ENCODE measurements at regions not wholly inside any gene's neighbourhood (a gene's known extent, or its start where the extent isn't known, plus 50 kb on each side); places are given as distances from the start of the nearest gene placed in this dataset.

GRCh38 chr5:125032286-125032685 lies 285.8 kb upstream of the ZNF608 start:
- no peak for DNase-seq (ENCODE audit: low read depth, low spot score)
- H3K27ac ChIP-seq, result no peak overlapping the region

DNA sequence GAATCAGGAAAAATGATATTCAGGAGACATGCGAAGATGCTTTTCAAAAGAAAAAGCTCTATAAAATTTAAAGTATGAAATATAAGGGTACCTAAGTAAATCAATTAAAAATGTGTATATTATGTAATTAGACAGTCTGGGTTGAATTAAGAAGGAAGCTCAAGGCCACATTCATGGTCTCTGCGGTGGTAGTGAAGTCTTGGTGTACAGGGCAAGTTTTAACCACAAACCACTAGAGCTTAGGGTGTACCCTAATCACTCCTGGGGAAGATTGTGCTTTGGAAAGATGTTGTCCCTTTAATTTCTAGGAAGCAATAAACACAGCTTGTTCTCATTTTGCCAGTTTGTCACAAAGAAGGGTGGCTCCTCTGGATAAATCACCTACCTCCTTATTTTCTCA lies 287.2 kb upstream of the ZNF608 start:
- no peak for DNase-seq (ENCODE audit: low read depth, low spot score)
- H3K27ac ChIP-seq, result no peak overlapping the region

DNA sequence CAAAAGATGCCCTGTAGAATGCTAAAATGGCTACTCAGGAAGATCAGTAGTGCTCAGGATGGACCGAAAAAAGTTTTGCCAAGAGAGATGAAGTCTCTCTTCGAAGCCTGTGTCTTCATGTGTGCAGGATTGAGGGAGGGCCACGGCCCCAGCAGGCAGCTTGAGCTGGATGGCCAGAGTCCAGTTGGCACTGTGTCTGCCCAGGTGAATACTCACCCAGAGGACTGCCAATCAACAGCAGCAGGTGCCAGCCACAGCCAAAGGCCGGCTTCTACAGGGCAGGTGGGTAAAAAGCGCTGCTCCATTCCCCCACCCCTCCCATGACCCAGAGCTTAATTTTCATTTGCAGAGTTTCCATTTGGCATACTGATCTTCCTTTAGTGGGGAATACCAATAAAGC lies 287.9 kb upstream of the ZNF608 start:
- no peak overlapping the region for H3K27ac ChIP-seq
- no peak for DNase-seq (ENCODE audit: low read depth, low spot score)

DNA sequence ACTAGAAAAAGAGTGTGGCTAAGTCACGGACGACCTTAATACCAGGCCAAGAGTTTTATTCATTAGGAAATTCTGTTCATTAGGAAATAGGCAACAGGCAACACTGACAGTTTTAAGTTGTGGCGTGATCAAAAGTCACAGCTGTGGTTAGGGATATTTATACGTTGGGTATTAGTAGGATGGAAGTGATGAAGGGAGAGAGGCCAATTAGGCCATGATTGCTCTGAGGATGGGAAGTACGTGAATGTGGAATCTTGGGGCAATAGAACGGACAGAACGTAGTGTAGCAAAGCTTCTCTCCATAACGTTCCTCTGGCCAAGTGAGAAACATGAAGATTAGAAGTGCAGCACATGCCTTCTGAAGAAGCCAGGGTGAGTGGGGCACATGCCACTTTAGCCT lies 290.1 kb upstream of the ZNF608 start:
- DNase-seq (ENCODE audit: low read depth, low spot score), result no peak
- H3K27ac ChIP-seq, result no peak overlapping the region

GRCh38 chr5:125037020-125037419 lies 290.6 kb upstream of the ZNF608 start:
- DNase-seq (ENCODE audit: low read depth, low spot score), result no peak

GRCh38 chr5:125037530-125037929 lies 291.1 kb upstream of the ZNF608 start:
- H3K27ac ChIP-seq, result no peak overlapping the region
- DNase-seq (ENCODE audit: low read depth, low spot score), result no peak

More at GRCh38 chr5:125037020-125037419, 290.6 kb upstream of the ZNF608 start:
- H3K27ac ChIP-seq, result no peak overlapping the region

DNA sequence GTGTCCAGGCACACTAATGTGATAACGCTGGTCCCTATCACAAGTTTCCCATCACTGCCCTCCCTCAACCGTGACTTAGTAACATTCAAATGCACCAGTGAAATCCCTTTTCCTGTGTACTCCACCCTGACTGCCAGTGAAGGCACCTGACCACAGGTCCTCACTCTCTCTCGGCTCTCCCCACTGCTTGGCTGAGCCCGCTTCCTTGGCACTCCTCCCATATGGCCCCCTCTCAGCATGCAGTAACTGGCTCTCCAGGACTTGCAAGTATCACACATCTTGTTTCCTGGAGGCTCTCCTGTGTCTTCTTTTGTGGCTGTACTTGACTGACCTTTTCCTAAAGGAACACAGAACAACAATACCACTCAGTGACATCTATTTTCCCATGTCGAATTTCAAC lies 292.0 kb upstream of the ZNF608 start:
- no peak for DNase-seq (ENCODE audit: low read depth, low spot score)
- no peak overlapping the region for H3K27ac ChIP-seq

GRCh38 chr5:125041798-125042197 lies 295.4 kb upstream of the ZNF608 start:
- H3K27ac ChIP-seq, result no peak overlapping the region
- no peak for DNase-seq (ENCODE audit: low read depth, low spot score)

DNA sequence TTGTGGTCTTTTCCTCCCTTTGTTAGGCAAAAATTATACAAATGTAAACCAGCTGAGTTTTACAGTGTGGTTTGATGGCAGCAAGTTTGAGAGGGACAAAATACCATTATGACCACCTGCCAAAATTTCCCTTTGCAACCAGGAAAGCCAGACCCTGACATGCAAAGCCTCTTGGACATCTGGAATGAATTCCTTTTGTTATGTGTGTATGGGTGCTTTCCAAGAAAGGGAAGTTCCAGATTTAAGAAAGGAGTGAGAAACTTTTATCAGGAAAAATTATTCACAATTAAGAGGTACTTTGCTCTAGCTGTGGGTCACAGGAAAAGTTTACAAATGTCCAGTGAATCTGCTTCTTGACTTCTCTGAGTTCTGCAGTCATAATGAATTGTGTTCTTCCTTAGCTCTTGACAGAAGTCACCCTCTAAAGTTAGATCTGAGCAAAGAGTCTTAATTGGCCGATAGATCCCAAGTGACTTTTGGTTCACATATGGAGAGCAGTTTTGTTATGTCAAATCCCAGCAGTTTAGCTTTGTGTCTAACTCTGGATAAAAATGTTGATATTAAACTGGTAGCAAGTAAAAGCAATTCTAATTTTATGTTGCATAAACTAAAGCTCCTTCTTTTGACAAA lies 295.9 kb upstream of the ZNF608 start:
- DNase-seq (ENCODE audit: low read depth, low spot score), result no peak
- no peak overlapping the region for H3K27ac ChIP-seq

DNA sequence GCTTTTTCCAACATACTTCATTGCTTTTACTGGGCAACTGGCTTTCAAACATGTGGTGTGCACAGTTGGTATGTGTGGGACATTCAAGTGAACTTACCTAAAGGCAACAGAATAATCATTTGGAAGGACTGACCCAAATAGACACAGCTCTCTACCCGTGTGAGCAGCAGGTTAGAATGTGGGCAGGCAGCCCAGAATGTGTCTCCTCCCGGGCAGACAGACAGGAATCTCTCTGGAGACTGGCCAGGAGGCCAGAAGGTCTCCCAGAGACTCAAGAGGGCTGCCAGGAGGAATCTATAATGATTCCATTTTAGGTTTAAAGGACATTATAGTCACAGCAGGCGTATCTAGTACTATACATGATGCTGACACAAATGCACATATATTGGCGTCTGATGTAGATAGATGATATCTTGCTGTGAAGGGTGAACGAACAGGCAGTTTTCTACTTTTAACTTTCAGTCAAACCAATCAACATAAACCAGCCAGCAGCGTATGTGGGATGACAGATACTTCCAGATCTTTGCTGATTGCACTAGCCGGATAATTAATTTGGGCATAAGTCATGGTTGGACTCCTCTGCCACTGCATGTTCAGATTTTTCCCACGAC lies 297.4 kb upstream of the ZNF608 start:
- peak overlapping the region; percentile 45 for H3K27ac ChIP-seq
- no peak for DNase-seq (ENCODE audit: low read depth, low spot score)

DNA sequence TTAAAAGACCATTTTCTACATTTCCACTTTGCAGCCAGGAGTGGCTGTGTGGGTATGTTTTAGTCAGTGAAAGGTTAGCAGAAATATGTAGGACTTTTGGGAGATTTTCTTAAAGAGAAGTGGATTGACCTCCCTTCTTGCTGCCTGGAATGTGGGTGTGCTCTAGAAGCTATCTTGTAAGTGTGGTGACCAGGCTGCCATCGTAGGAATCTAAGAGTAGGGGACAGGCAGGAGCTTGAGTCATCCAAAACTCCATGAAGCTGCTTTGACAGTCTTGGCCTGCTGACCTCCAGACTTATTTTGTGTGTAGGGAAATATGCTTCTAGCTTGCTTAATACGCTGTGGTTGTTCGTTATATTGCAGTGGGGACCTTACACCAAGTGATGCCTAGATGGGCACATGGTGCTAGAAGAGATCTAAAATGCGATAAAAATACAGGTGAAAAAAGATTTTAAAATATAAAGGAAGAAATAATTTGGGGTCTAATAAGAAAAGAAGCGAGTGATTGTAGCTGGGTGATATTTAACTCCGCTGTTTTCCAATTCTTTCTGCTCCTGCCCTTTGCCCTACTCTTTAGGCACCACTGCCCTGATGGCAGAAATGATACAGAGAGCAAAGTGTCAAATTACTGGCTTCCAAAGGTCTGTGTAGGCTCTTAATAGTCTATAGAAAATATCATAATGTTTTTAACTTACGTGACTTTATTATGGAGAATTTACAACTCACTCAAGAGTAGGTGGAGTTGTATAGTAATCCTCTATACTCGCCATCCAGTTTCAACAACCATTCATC lies 298.2 kb upstream of the ZNF608 start:
- H3K27ac ChIP-seq, result peak overlapping the region; percentile 45
- no peak for DNase-seq (ENCODE audit: low read depth, low spot score)

DNA sequence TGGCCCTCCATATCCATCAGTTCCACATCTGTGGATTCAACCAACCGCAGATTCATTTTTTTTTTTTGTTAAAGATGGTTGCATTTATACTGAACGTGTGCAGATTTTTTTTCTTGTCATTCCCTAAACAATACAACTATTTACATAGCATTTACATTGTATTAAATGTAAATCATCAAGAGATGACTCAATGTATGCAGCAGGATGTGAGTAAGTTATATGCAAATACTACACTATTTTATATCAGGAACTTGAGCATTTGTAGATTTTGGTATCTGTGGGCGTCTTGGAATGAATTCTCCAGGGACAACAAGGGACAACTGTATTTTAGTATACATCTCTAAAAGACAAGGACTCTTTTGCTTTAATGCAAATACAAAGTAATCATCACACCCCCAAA lies 299.2 kb upstream of the ZNF608 start:
- no peak overlapping the region for H3K27ac ChIP-seq
- no peak for DNase-seq (ENCODE audit: low read depth, low spot score)

- DNase-seq (ENCODE audit: low read depth, low spot score), result no peak
- no peak overlapping the region for H3K27ac ChIP-seq
These were observed 300.4 kb upstream of the ZNF608 start for GRCh38 chr5:125046838-125047237.

DNA sequence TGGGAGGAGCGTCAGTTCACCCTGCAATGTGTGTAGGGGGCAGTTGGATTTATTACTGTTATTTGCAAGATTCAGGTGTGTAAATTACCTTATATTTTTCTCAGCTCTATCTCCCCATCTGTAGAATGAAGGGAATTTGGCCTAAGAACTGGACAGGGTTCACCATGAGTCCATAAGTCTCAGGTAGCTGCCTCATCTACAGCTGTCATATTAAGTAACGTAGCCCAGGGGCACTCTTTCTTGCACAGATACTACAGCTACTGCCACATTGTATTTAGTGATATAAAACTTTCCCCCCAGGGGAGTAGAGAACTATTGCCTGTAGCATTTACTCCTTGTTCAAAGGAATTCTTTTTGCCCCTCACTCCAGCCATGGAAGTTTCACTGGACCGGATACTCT lies 301.4 kb upstream of the ZNF608 start:
- H3K27ac ChIP-seq, result no peak overlapping the region
- DNase-seq (ENCODE audit: low read depth, low spot score), result no peak

GRCh38 chr5:125049721-125050702 lies 303.6 kb upstream of the ZNF608 start:
- DNase-seq (ENCODE audit: low read depth, low spot score), result no peak
- H3K27ac ChIP-seq, result peak overlapping the region; percentile 13

- no peak overlapping the region for H3K27ac ChIP-seq
- DNase-seq (ENCODE audit: low read depth, low spot score), result no peak
These were observed 304.5 kb upstream of the ZNF608 start for GRCh38 chr5:125050926-125051325.

GRCh38 chr5:125052584-125052983 lies 306.1 kb upstream of the ZNF608 start:
- H3K27ac ChIP-seq, result no peak overlapping the region
- no peak for DNase-seq (ENCODE audit: low read depth, low spot score)

DNA sequence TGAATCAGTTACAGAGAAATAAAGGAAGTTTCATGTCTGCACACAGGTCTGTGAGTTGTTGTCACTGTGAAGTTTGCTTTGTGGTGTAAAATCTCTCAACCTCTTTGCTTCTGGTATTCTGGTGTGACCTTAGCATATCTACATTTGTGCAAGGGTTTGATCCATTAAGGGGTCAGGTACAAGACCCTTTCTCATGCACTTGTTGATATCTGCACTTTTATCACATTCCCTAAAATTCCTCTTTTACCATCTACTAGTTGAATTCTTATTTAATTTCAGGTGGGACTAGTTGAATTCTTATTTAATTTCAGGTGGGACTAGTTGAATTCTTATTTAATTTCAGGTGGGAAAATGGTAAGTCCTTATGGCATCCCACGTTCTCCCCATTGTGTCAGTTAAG lies 306.7 kb upstream of the ZNF608 start:
- DNase-seq (ENCODE audit: low read depth, low spot score), result no peak

GRCh38 chr5:125054146-125054545 lies 307.7 kb upstream of the ZNF608 start:
- DNase-seq (ENCODE audit: low read depth, low spot score), result no peak
- H3K27ac ChIP-seq, result peak overlapping the region; percentile 13

More for the DNA sequence above, 306.7 kb upstream of the ZNF608 start:
- no peak overlapping the region for H3K27ac ChIP-seq
